Kidney tubule cell (primary cell): ENCODE measurements at regions not wholly inside any gene's neighbourhood (a gene's known extent, or its start where the extent isn't known, plus 50 kb on each side); places are given as distances from the start of the nearest gene placed in this dataset.
"Not testable (repeated sequence)": the region's sequence is repeated elsewhere in the genome, so short reads cannot be mapped to it uniquely, and the experiment has no call there.

Experiments used
- DNase-seq: peaks from one replicate; pipeline ENCODE4 v3.0.0-alpha.2; 2018; ENCODE audit warnings: low spot score

- no peak for DNase-seq
These were observed 63.0 kb downstream of the HLX start for GRCh38 chr1:220942278-220942677.

DNA sequence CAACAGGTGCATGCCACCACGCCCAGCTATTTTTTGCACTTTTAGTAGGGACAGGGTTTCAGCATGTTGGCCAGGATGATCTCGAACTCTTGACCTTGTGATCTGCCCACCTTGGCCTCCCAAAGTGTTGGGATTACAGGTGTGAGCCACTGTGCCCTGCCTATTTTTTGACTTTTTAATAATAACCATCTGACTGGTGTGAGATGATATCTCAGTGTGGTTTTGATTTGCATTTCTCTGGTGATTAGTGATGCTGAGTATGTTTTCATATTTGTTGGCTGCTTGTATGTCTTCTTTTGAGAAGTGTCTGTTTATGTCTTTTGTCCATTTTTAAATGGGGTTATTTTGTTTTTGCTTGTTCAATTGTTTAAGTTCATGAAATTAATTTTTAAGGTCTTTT lies 63.7 kb downstream of the HLX start:
- not testable (repeated sequence) for DNase-seq

DNA sequence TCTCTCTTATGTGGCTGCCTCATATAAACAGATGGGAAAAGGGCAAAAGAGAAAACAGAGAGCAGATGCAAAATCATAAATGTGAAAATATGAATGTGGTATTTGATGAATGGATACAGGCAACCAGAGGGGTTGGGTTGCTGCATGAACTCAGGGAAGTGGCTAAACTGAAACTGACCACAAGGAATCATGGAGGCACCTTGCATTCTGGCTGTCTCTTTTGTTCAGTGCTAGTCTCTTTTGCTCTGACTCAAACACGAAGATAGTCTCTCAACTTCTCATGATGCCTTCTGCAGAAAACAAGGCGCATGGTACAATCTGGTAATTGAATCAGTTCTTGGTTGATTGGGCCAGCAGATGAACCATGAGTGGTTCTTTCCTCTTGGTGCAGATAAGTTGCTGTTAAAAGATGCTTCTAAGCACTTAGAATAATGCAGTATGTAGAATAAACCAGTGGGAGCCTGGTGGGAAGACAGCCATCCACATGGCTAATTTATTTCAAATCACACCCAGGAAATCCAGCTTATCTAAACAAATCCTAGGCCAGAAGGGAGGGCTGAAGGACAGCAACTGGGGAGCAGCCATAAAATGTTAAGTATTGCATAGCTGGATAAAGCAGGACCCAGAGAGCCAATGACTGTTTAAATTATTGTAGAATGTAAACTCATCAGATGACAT lies 64.2 kb downstream of the HLX start:
- DNase-seq, result no peak

GRCh38 chr1:220950576-220950975 lies 71.3 kb downstream of the HLX start:
- DNase-seq, result no peak

GRCh38 chr1:220952961-220953643 lies 73.9 kb downstream of the HLX start:
- no peak for DNase-seq

- DNase-seq, result no peak
These were observed 75.3 kb downstream of the HLX start for GRCh38 chr1:220954321-220955075.

DNA sequence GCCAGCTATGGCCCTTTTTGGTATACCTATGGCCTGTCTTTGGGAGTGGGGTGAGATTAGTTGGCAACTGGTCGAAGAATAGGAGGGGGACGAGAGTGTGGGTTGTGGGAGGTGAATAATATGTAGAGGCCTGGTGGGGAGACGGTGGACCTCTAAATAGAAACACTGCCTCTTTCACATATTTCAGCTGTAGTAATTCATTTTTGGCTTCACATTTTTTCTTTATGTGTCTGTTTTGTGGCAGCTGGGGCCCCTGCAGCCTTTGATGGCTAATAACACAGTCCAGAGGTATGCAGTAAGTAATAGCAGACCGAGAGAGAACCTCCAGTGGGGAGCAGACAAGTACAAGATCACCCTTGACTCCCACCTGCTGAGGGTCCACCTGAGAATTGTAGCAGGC lies 75.9 kb downstream of the HLX start:
- DNase-seq, result no peak

GRCh38 chr1:220956501-220957232 lies 77.4 kb downstream of the HLX start:
- DNase-seq, result no peak

DNA sequence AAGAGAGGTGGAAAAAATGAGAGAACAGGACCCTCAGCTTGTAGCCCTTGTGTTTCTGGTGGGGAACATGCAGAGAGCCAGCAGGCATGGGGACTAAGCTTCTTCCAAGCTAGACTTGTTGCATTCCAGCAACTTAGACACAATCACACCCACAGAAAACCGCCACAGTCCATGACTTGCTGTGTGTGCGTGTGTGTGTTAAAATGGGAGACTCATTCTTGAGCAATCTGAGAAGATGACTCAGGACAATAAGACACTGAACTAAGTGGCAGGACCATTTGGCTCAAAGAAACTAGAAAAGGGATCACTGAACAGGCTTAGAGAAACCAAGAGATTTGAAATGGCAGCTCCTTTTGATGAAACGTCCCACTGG lies 78.0 kb downstream of the HLX start:
- peak; percentile 93 for DNase-seq

GRCh38 chr1:220958234-220958633 lies 79.0 kb downstream of the HLX start:
- no peak for DNase-seq

GRCh38 chr1:220962031-220962751 lies 82.9 kb downstream of the HLX start:
- peak; percentile 97 for DNase-seq

DNA sequence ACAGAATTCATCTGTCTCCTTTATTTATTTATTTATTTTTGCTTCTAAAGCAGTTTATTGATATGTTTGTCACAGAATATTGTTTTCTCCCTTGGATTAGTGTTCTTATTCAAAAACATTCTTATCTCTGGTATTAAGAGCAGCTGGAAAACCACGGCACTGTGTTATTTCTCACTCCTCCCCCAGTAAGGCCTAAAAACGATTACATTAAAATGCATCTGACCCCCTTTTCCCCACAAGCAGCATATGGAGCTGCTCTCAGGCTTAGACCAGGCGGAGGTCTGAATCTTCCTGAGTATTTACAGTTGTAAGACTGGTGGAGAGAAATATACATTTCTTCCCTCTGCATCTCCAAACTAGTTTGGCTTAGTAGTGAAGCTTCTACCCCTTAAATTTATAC lies 86.8 kb downstream of the HLX start:
- DNase-seq, result no peak

GRCh38 chr1:220966473-220966872 lies 87.2 kb downstream of the HLX start:
- no peak for DNase-seq

GRCh38 chr1:220966881-220967611 lies 87.8 kb downstream of the HLX start:
- DNase-seq, result no peak

- DNase-seq, result no peak
These were observed 88.7 kb downstream of the HLX start for GRCh38 chr1:220967911-220968310.

GRCh38 chr1:220969281-220969680 lies 90.0 kb downstream of the HLX start:
- DNase-seq, result not testable (repeated sequence)

GRCh38 chr1:220970311-220970710 lies 91.1 kb downstream of the HLX start:
- DNase-seq, result no peak

DNA sequence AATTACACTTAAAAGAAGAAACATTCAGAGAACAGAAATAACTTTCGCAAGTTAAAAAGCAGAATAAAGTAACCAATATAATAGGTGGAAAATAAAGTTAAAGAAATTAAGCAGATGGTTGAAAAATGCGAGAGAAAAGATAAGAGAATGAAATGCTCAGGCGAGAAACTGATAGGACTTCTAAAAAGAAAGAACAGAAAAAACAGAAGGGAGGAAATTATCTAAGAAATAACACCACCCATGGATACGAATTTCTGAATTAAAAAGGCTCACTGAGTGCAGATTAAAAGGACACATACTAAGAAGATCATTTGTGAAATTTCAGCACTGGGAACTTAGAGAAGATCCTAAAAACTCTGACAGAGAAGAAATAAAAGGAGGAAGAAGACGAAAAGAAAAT lies 92.0 kb downstream of the HLX start:
- no peak for DNase-seq

GRCh38 chr1:220974431-220974830 lies 95.2 kb downstream of the HLX start:
- no peak for DNase-seq

- DNase-seq, result no peak
These were observed 97.1 kb downstream of the HLX start for GRCh38 chr1:220976390-220976789.

GRCh38 chr1:220979371-220979770 lies 100.1 kb downstream of the HLX start:
- no peak for DNase-seq
